MM.1S (cell line): ENCODE measurements at regions not wholly inside any gene's neighbourhood (a gene's known extent, or its start where the extent isn't known, plus 50 kb on each side); places are given as distances from the start of the nearest gene placed in this dataset.

Source experiments
- DNase-seq: peaks from one replicate; pipeline ENCODE4 v3.0.0-alpha.2; 2015
- H2AFZ ChIP-seq: fragments of 300-600 bp; sonication (generic); 2 replicates; pipeline ENCODE4 v1.6.0; 2016; ENCODE audit warnings: antibody characterized with exemption, low read length
- H3F3A ChIP-seq: fragments of 300-600 bp; sonication (generic); 2 replicates; pipeline ENCODE4 v1.6.1; 2016; ENCODE audit warnings: mild to moderate bottlenecking, antibody characterized with exemption, low read length, moderate library complexity, mixed read lengths; ENCODE audit not compliant: insufficient read depth
- H3K27ac ChIP-seq: fragments of 300-600 bp; sonication (generic); 2 replicates; pipeline ENCODE4 v1.5.1; 2016; ENCODE audit warnings: mild to moderate bottlenecking, low read length
- H3K27me3 ChIP-seq: fragments of 300-600 bp; sonication (generic); replicated peaks from 2 replicates; pipeline ENCODE4 v1.6.0; 2016; ENCODE audit warnings: low read length; ENCODE audit not compliant: insufficient read depth
- H3K36me3 ChIP-seq: fragments of 300-600 bp; sonication (generic); replicated peaks from 2 replicates; pipeline ENCODE4 v1.6.1; 2016; ENCODE audit warnings: mild to moderate bottlenecking, low read length, mixed read lengths; ENCODE audit not compliant: insufficient read depth
- H3K4me1 ChIP-seq: fragments of 300-600 bp; sonication (generic); 2 replicates; pipeline ENCODE4 v1.6.1; 2016; ENCODE audit warnings: low read length, mixed read lengths
- H3K4me2 ChIP-seq: fragments of 300-600 bp; sonication (generic); 2 replicates; pipeline ENCODE4 v1.6.0; 2016; ENCODE audit warnings: low read depth, low read length
- H3K4me3 ChIP-seq: fragments of 300-600 bp; sonication (generic); 2 replicates; pipeline ENCODE4 v1.5.1; 2016; ENCODE audit warnings: low read length, mixed read lengths
- H3K79me2 ChIP-seq: fragments of 300-600 bp; sonication (generic); 2 replicates; pipeline ENCODE4 v1.6.1; 2016; ENCODE audit warnings: mixed run types, low read length, mixed read lengths
- H3K9ac ChIP-seq: fragments of 300-600 bp; sonication (generic); 2 replicates; pipeline ENCODE4 v1.6.1; 2016; ENCODE audit warnings: low read length, mixed read lengths
- H3K9me2 ChIP-seq: fragments of 300-600 bp; sonication (generic); replicated peaks from 2 replicates; pipeline ENCODE4 v1.6.1; 2016; ENCODE audit warnings: mild to moderate bottlenecking, low read length, mixed read lengths; ENCODE audit not compliant: insufficient read depth
- H3K9me3 ChIP-seq: fragments of 300-600 bp; sonication (generic); replicated peaks from 2 replicates; pipeline ENCODE4 v1.6.1; 2016; ENCODE audit warnings: mild to moderate bottlenecking, low read length, mixed read lengths; ENCODE audit not compliant: insufficient read depth
- H4K20me1 ChIP-seq: fragments of 300-600 bp; sonication (generic); 2 replicates; pipeline ENCODE4 v1.6.1; 2016; ENCODE audit warnings: mild to moderate bottlenecking, low read length, moderate library complexity, mixed read lengths; ENCODE audit not compliant: insufficient read depth
- EZH2 ChIP-seq: fragments of 300-600 bp; sonication (generic); optimal IDR thresholded peaks from 2 replicates; pipeline ENCODE3; 2017; ENCODE audit warnings: low read depth, mild to moderate bottlenecking, antibody characterized with exemption, low read length, mixed read lengths
- EZH2phosphoT487 ChIP-seq: fragments of 300-600 bp; sonication (generic); IDR thresholded peaks from 2 replicates; pipeline ENCODE4 v1.6.1; 2018; ENCODE audit warnings: antibody characterized with exemption, low read length
- TF ChIP-seq, protein P1 (sequence below): fragments of 300-600 bp; sonication (generic); IDR thresholded peaks from 2 replicates; pipeline ENCODE4 v1.5.1; 2016; ENCODE audit warnings: antibody characterized with exemption, low read length, mixed read lengths

DNA sequence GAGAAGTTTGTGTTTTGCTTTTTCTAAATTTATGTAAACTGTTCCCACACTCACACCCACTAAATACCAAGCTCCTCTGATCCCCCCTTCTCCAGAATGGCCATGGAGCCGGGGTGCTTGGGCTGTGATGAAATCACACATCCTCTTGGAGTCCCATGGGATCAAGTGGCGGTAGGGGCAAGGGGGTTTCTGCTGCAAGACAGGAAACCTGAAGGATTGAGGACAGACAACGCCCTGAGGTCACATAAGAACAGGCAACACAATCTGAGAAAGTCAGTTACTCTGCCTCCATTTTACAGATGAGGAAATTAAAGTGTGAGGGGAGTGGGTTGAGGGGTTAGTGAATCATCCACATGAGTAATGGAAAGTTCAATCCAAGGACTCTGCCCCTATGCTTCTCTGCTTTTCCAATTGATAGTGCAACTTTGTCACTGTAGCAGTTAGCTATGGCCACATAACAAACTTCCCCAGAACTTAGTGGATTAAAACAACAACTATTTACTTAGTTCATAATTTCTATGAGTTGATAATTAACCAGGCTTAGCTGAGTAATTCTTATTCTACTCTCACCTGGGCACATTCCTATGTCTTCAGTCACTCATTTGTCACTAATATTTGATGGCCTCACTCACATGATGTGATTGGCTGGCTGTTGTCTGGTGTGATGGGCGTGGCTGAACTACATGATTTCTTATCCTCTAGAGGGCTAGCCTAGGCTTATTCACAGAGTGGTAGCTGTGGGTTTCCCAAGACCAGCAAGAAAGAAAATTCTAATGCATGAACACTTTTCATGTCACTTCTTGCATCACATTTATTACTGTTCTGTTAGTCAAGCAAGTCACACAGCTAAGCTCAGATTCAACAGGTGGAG lies 77.3 kb upstream of the ADRA1D start:
- TF ChIP-seq EZH2 (no peak), EZH2phosphoT487 (no peak)
- TF ChIP-seq, protein P1, sequence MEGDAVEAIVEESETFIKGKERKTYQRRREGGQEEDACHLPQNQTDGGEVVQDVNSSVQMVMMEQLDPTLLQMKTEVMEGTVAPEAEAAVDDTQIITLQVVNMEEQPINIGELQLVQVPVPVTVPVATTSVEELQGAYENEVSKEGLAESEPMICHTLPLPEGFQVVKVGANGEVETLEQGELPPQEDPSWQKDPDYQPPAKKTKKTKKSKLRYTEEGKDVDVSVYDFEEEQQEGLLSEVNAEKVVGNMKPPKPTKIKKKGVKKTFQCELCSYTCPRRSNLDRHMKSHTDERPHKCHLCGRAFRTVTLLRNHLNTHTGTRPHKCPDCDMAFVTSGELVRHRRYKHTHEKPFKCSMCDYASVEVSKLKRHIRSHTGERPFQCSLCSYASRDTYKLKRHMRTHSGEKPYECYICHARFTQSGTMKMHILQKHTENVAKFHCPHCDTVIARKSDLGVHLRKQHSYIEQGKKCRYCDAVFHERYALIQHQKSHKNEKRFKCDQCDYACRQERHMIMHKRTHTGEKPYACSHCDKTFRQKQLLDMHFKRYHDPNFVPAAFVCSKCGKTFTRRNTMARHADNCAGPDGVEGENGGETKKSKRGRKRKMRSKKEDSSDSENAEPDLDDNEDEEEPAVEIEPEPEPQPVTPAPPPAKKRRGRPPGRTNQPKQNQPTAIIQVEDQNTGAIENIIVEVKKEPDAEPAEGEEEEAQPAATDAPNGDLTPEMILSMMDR, result no peak
- H3K4me3 ChIP-seq, result no peak overlapping the region
- no peaks in the 10 kb centered on the region for H3K4me1 ChIP-seq
- no peak overlapping the region for H2AFZ ChIP-seq
- DNase-seq, result no peak
- no peak overlapping the region for H3K27ac ChIP-seq
- no peaks in the 10 kb centered on the region for H3F3A ChIP-seq
- H3K9me3 ChIP-seq, result no peaks in the 10 kb centered on the region
- H3K9ac ChIP-seq, result no peak overlapping the region
- H3K4me2 ChIP-seq, result no peak overlapping the region
- no peaks in the 10 kb centered on the region for H3K27me3 ChIP-seq
- H3K9me2 ChIP-seq, result no peaks in the 10 kb centered on the region
- H3K79me2 ChIP-seq, result no peaks in the 10 kb centered on the region
- H4K20me1 ChIP-seq, result no peaks in the 10 kb centered on the region
- no peaks in the 10 kb centered on the region for H3K36me3 ChIP-seq

DNA sequence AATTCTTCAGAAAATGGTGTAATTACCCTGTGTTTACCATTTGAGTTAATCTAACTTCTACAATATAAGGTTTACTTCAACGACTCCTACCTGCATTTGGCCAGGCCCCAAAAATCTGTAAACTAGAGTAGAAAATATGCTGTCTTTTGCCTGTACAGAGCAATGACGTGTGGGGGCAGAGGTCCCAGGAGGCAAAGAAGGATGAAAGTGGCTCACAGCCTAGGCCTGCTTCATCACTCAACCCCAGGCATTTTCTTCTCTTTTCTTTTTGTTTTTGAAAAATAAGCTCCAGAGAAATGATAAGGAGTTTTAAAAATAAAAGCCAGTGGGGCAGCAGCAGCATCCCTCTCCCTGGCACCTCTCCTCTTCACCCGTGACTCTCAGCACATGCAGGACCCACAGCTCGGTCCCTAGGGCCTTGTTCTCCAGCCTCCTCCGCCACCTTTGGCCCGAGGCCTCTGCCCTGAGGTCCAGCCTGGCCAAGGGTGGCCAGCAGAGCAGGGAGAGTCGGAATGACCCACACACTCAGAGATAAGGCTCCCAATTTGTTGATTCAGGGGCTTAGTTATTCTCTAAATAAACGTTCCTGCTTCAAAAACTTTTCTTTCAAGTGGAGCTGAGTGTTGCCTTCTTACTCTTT lies 76.6 kb upstream of the ADRA1D start:
- no peaks in the 10 kb centered on the region for H3K9me3 ChIP-seq
- H2AFZ ChIP-seq, result no peak overlapping the region
- H3K9ac ChIP-seq, result no peak overlapping the region
- H4K20me1 ChIP-seq, result no peaks in the 10 kb centered on the region
- no peak overlapping the region for H3K4me2 ChIP-seq
- no peaks in the 10 kb centered on the region for H3K4me1 ChIP-seq
- no peaks in the 10 kb centered on the region for H3K9me2 ChIP-seq
- H3K36me3 ChIP-seq, result no peaks in the 10 kb centered on the region
- H3F3A ChIP-seq, result no peaks in the 10 kb centered on the region
- H3K4me3 ChIP-seq, result no peak overlapping the region
- H3K79me2 ChIP-seq, result no peaks in the 10 kb centered on the region
- no peaks in the 10 kb centered on the region for H3K27me3 ChIP-seq
- DNase-seq, result no peak
- H3K27ac ChIP-seq, result no peak overlapping the region
- TF ChIP-seq EZH2phosphoT487, result no peak
- TF ChIP-seq, protein P1, result no peak
- no peak for TF ChIP-seq EZH2

DNA sequence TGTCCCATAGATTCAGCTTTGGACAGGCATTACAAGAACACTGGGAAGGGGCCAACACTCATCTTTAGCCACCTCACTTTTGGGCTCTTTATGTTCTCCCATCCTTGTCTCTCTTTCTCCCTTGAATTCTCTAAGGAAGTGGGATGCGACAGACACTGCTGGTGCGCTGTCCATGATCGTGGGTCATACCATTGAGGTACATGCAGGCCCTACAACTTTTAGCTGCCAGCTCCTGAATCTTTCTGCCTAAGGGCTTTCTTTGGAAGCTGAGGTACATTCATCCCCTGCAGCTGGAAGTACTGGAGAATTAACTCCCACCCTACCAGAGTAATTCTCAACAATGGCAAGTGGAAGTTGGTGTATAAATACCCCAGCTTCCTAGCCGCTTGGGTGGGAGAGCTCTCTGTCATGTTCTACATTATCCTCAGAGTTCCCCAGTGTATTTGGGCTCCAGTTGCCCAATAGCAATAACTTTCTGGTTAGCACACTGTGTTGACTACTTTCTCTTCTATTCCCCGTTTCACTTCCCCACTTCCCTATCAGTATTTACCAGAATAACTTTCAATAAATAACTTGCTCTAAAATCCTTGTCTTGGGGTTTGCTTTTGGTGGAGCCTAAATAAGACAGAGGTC lies 75.6 kb upstream of the ADRA1D start:
- H3K4me3 ChIP-seq, result no peak overlapping the region

More for the DNA sequence above, 75.6 kb upstream of the ADRA1D start:
- no peak overlapping the region for H2AFZ ChIP-seq
- no peaks in the 10 kb centered on the region for H3K36me3 ChIP-seq
- no peak overlapping the region for H3K9ac ChIP-seq
- TF ChIP-seq, protein P1, result no peak
- TF ChIP-seq EZH2, result no peak
- no peaks in the 10 kb centered on the region for H3F3A ChIP-seq
- H3K9me2 ChIP-seq, result no peaks in the 10 kb centered on the region
- no peaks in the 10 kb centered on the region for H3K9me3 ChIP-seq
- no peaks in the 10 kb centered on the region for H3K27me3 ChIP-seq
- no peak for DNase-seq
- no peaks in the 10 kb centered on the region for H3K79me2 ChIP-seq
- H3K4me1 ChIP-seq, result no peaks in the 10 kb centered on the region
- H3K4me2 ChIP-seq, result no peak overlapping the region
- no peaks in the 10 kb centered on the region for H4K20me1 ChIP-seq
- no peak overlapping the region for H3K27ac ChIP-seq
